Mesenchymal stem cell (in vitro differentiated cells and primary cell): ENCODE measurements at regions not wholly inside any gene's neighbourhood (a gene's known extent, or its start where the extent isn't known, plus 50 kb on each side); places are given as distances from the start of the nearest gene placed in this dataset.
A peak's percentile ranks its signal among the peaks of the same experiment; 100 is the strongest.

Experiments
- DNase-seq: peaks from one replicate; pipeline ENCODE4 v3.0.0-alpha.2; 2013
- H2AFZ ChIP-seq: one replicate; pipeline ENCODE4 v1.6.1; 2013; ENCODE audit warnings: low read depth, mild to moderate bottlenecking, control low read depth, inconsistent platforms, low read length, moderate library complexity
- H2AK5ac ChIP-seq: 2 replicates; pipeline ENCODE4 v1.6.1; 2013; ENCODE audit warnings: low read length, moderate library complexity, mild to moderate bottlenecking, inconsistent platforms; ENCODE audit not compliant: severe bottlenecking
- H2BK120ac ChIP-seq: one replicate; pipeline ENCODE4 v1.6.1; 2013; ENCODE audit warnings: low read depth, mild to moderate bottlenecking, inconsistent platforms, low read length, moderate library complexity
- H2BK12ac ChIP-seq, 2 experiments: one replicate each; pipeline ENCODE4 v1.6.1; 2013; ENCODE audit warnings: inconsistent platforms in 2 of 2, low read length in 2 of 2, mild to moderate bottlenecking in 2 of 2, moderate library complexity in 2 of 2, control low read depth in 1 of 2
- H2BK15ac ChIP-seq: one replicate; pipeline ENCODE4 v1.6.1; 2013; ENCODE audit warnings: mild to moderate bottlenecking, low read depth, inconsistent platforms; ENCODE audit not compliant: poor library complexity, severe bottlenecking
- H2BK5ac ChIP-seq: 2 replicates; pipeline ENCODE4 v1.6.1; 2013; ENCODE audit warnings: low read depth, mild to moderate bottlenecking, low read length, control low read depth, inconsistent platforms; ENCODE audit not compliant: poor library complexity, severe bottlenecking
- H3K14ac ChIP-seq, 2 experiments: one replicate each; pipeline ENCODE4 v1.6.1; 2013; ENCODE audit warnings: inconsistent platforms in 2 of 2, low read length in 2 of 2, control low read depth in 1 of 2, mild to moderate bottlenecking in 1 of 2, moderate library complexity in 1 of 2
- H3K18ac ChIP-seq, 2 experiments: one replicate each; pipeline ENCODE4 v1.6.1; 2013; ENCODE audit warnings: inconsistent platforms in 2 of 2, low read length in 2 of 2, control low read depth in 1 of 2, low read depth in 1 of 2, mild to moderate bottlenecking in 1 of 2
- H3K23ac ChIP-seq, 2 experiments: one replicate each; pipeline ENCODE4 v1.6.1; 2013; ENCODE audit warnings: inconsistent platforms in 2 of 2, low read length in 2 of 2, mild to moderate bottlenecking in 2 of 2, moderate library complexity in 2 of 2, control low read depth in 1 of 2
- H3K27ac ChIP-seq: 2 replicates; pipeline ENCODE4 v1.5.1; 2013; ENCODE audit warnings: mild to moderate bottlenecking, moderate library complexity, low read length, control low read depth, inconsistent platforms; ENCODE audit not compliant: poor library complexity, severe bottlenecking
- H3K27me3 ChIP-seq, 2 experiments: 2 replicates each; pipeline versions ENCODE4 v1.6.1 to v1.7.0; 2013; ENCODE audit warnings: low read length in 2 of 2, mild to moderate bottlenecking in 2 of 2, moderate library complexity in 2 of 2, control low read depth in 1 of 2, inconsistent platforms in 1 of 2; ENCODE audit not compliant: control insufficient read depth in 1 of 2, insufficient read depth in 1 of 2
- H3K36me3 ChIP-seq, 2 experiments: 2 replicates each; pipeline versions ENCODE4 v1.6.1 to v1.7.0; 2013; ENCODE audit warnings: low read length in 2 of 2, control low read depth in 1 of 2, inconsistent platforms in 1 of 2, low read depth in 1 of 2, mild to moderate bottlenecking in 1 of 2; ENCODE audit not compliant: insufficient read depth in 2 of 2, control insufficient read depth in 1 of 2
- H3K4ac ChIP-seq, 2 experiments: one replicate each; pipeline ENCODE4 v1.6.1; 2013; ENCODE audit warnings: inconsistent platforms in 2 of 2, low read length in 2 of 2, mild to moderate bottlenecking in 2 of 2, moderate library complexity in 2 of 2, control low read depth in 1 of 2, low read depth in 1 of 2
- H3K4me1 ChIP-seq: 2 replicates; pipeline ENCODE4 v1.6.1; 2013; ENCODE audit warnings: low read depth, low read length, control low read depth; ENCODE audit not compliant: control insufficient read depth, insufficient read depth
- H3K4me2 ChIP-seq: 2 replicates; pipeline ENCODE4 v1.6.1; 2013; ENCODE audit warnings: low read length, mild to moderate bottlenecking, inconsistent platforms; ENCODE audit not compliant: poor library complexity, severe bottlenecking
- H3K4me3 ChIP-seq, 2 experiments: 2 replicates each; pipeline versions ENCODE4 v1.5.1 to v1.7.0; 2013; ENCODE audit warnings: low read length in 2 of 2, mild to moderate bottlenecking in 2 of 2, control low read depth in 1 of 2, low read depth in 1 of 2; ENCODE audit not compliant: insufficient read depth in 1 of 2
- H3K79me1 ChIP-seq: replicated peaks from 2 replicates; pipeline ENCODE4 v1.6.1; 2013; ENCODE audit warnings: mild to moderate bottlenecking, control low read depth, low read length, inconsistent platforms; ENCODE audit not compliant: poor library complexity, severe bottlenecking
- H3K9ac ChIP-seq: 2 replicates; pipeline ENCODE4 v1.7.0; 2013; ENCODE audit warnings: mild to moderate bottlenecking, low read length, moderate library complexity
- H3K9me3 ChIP-seq: 2 replicates; pipeline ENCODE4 v1.7.0; 2013; ENCODE audit warnings: mild to moderate bottlenecking, low read length; ENCODE audit not compliant: control insufficient read depth
- H4K8ac ChIP-seq: one replicate; pipeline ENCODE4 v1.6.1; 2013; ENCODE audit warnings: inconsistent platforms, mild to moderate bottlenecking, low read length, moderate library complexity
- H4K91ac ChIP-seq: one replicate; pipeline ENCODE4 v1.6.1; 2013; ENCODE audit warnings: mild to moderate bottlenecking, low read length, inconsistent platforms
- WGBS: methylation state at CpG from one replicate; pipeline ENCODE4 v1.1.7; 2013; ENCODE audit warnings: mixed read lengths; 5-methylcytosine and 5-hydroxymethylcytosine counted together

DNA sequence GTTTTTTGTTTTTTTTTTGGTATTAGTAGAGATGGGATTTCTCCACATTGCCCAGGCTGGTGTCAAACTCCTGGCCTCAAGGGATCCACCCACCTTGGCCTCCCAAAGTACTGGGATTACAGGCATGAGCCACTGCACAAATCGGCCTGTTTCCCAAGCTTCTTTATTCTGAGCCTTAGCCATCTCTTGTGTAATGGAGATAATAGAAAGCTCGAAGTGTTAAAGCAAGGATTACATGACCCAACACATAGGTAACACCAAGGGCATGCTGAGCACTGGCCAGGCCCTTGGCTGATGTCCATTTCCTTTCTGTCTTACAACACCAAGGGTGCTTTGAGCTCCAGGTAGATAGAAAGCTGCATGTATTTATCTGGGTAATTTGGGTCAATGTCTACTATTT, 187.8 kb upstream of the MEX3C start:
- H3K79me1 ChIP-seq: no peaks in the 10 kb centered on the region
- no peak overlapping the region for H3K14ac ChIP-seq
- 94% methylated on average over 2 of the region's 2 CpGs for WGBS
- H2AK5ac ChIP-seq: no peak overlapping the region
- H3K36me3 ChIP-seq: no peaks in the 10 kb centered on the region
- H2BK12ac ChIP-seq: no peak overlapping the region
- no peak overlapping the region for H2BK5ac ChIP-seq
- no peak overlapping the region for H3K23ac ChIP-seq
- H3K27ac ChIP-seq: no peak overlapping the region
- H2AFZ ChIP-seq: no peak overlapping the region
- no peak overlapping the region for H3K9ac ChIP-seq
- no peak overlapping the region for H4K8ac ChIP-seq
- H3K27me3 ChIP-seq: peaks cover 0 to 3% of the 10 kb centered on the region in 2 experiments
- no peak overlapping the region for H3K4me3 ChIP-seq
- H3K4ac ChIP-seq: no peak overlapping the region
- H3K4me1 ChIP-seq: no peaks in the 10 kb centered on the region
- H2BK120ac ChIP-seq: no peak overlapping the region
- no peak overlapping the region for H4K91ac ChIP-seq
- no peak overlapping the region for H2BK15ac ChIP-seq
- DNase-seq: no peak
- no peaks in the 10 kb centered on the region for H3K9me3 ChIP-seq
- H3K4me2 ChIP-seq: no peak overlapping the region
- H3K18ac ChIP-seq: no peak overlapping the region

GRCh38 chr18:51390702-51391101, 193.2 kb upstream of the MEX3C start:
- Histone ChIP-seq H3K27me3 (peaks cover 0 to 3% of the 10 kb centered on the region in 2 experiments), H3K4ac (no peak overlapping the region), H3K14ac (no peak overlapping the region), H3K23ac (no peak overlapping the region), H3K18ac (no peak overlapping the region), H3K36me3 (no peaks in the 10 kb centered on the region), H3K9me3 (no peaks in the 10 kb centered on the region), H3K4me1 (no peaks in the 10 kb centered on the region), H3K79me1 (no peaks in the 10 kb centered on the region), H2BK5ac (no peak overlapping the region), H2AFZ (no peak overlapping the region), H2BK15ac (no peak overlapping the region), H2BK12ac (no peak overlapping the region), H4K8ac (no peak overlapping the region), H2BK120ac (no peak overlapping the region), H2AK5ac (no peak overlapping the region), H3K9ac (no peak overlapping the region), H4K91ac (no peak overlapping the region), H3K27ac (no peak overlapping the region), H3K4me2 (no peak overlapping the region), H3K4me3 (no peak overlapping the region)
- 23% methylated on average over 3 of the region's 3 CpGs for WGBS
- peak; percentile 64 for DNase-seq

- Histone ChIP-seq H3K27ac (no peak overlapping the region), H3K18ac (no peak overlapping the region), H2BK120ac (no peak overlapping the region), H3K36me3 (no peaks in the 10 kb centered on the region), H4K8ac (no peak overlapping the region), H3K4ac (no peak overlapping the region), H2BK15ac (no peak overlapping the region), H3K27me3 (peaks cover 0 to 3% of the 10 kb centered on the region in 2 experiments), H3K4me3 (no peak overlapping the region), H3K23ac (no peak overlapping the region), H3K79me1 (no peaks in the 10 kb centered on the region), H2AK5ac (no peak overlapping the region), H3K4me1 (no peaks in the 10 kb centered on the region), H3K14ac (no peak overlapping the region), H2BK5ac (no peak overlapping the region), H4K91ac (no peak overlapping the region), H3K9me3 (no peaks in the 10 kb centered on the region), H2AFZ (no peak overlapping the region), H2BK12ac (no peak overlapping the region), H3K4me2 (no peak overlapping the region), H3K9ac (no peak overlapping the region)
- 86% methylated on average over 1 of the region's 1 CpG for WGBS
- DNase-seq: no peak
Measured at GRCh38 chr18:51391215-51391614, 193.7 kb upstream of the MEX3C start.

- H3K27ac ChIP-seq: no peak overlapping the region
- H3K4me1 ChIP-seq: no peaks in the 10 kb centered on the region
- peaks cover 0 to 3% of the 10 kb centered on the region in 2 experiments for H3K27me3 ChIP-seq
- H3K9ac ChIP-seq: no peak overlapping the region
- H3K18ac ChIP-seq: peak overlapping the region in 1 of 2 experiments; percentile 34
- WGBS: 84% methylated on average over 4 of the region's 5 CpGs
- no peak overlapping the region for H2BK15ac ChIP-seq
- no peak overlapping the region for H2AK5ac ChIP-seq
- peak overlapping the region in 1 of 2 experiments; percentile 21 for H3K4ac ChIP-seq
- no peak overlapping the region for H2BK12ac ChIP-seq
- no peak overlapping the region for H2AFZ ChIP-seq
- no peak overlapping the region for H3K14ac ChIP-seq
- no peak overlapping the region for H3K4me3 ChIP-seq
- H4K91ac ChIP-seq: no peak overlapping the region
- no peaks in the 10 kb centered on the region for H3K79me1 ChIP-seq
- DNase-seq: peak; percentile 6
- H3K23ac ChIP-seq: no peak overlapping the region
- H3K9me3 ChIP-seq: no peaks in the 10 kb centered on the region
- H3K36me3 ChIP-seq: no peaks in the 10 kb centered on the region
- no peak overlapping the region for H3K4me2 ChIP-seq
- H4K8ac ChIP-seq: no peak overlapping the region
- H2BK5ac ChIP-seq: no peak overlapping the region
- H2BK120ac ChIP-seq: no peak overlapping the region
Measured at GRCh38 chr18:51391731-51392130, 194.2 kb upstream of the MEX3C start.
